ENCODE measurements at regions not wholly inside any gene's neighbourhood (a gene's known extent, or its start where the extent isn't known, plus 50 kb on each side); places are given as distances from the start of the nearest gene placed in this dataset.
A peak's percentile ranks its signal among the peaks of the same experiment; 100 is the strongest.
"Not testable (repeated sequence)": the region's sequence is repeated elsewhere in the genome, so short reads cannot be mapped to it uniquely, and the experiment has no call there.

GRCh38 chrX:121169099-121170035 lies 122.0 kb downstream of the GLUD2 start:
- no peak for DNase-seq (ENCODE audit: low read depth)

GRCh38 chrX:121172703-121173102 lies 125.3 kb downstream of the GLUD2 start:
- DNase-seq (ENCODE audit: low read depth): no peak

GRCh38 chrX:121179972-121180371 lies 132.6 kb downstream of the GLUD2 start:
- DNase-seq (ENCODE audit: low read depth): no peak

- DNase-seq (ENCODE audit: low read depth): no peak
Observed at GRCh38 chrX:121191779-121192178, 144.4 kb downstream of the GLUD2 start.

GRCh38 chrX:121195719-121196118 lies 148.3 kb downstream of the GLUD2 start:
- no peak for DNase-seq (ENCODE audit: low read depth)

- DNase-seq (ENCODE audit: low read depth): not testable (repeated sequence)
Observed at GRCh38 chrX:121196872-121197444, 149.5 kb downstream of the GLUD2 start.

- DNase-seq (ENCODE audit: low read depth): peak; percentile 4
Observed at GRCh38 chrX:121208563-121208962, 161.2 kb downstream of the GLUD2 start.

GRCh38 chrX:121216641-121217374 lies 169.4 kb downstream of the GLUD2 start:
- no peak for DNase-seq (ENCODE audit: low read depth)

GRCh38 chrX:121221322-121221977 lies 174.0 kb downstream of the GLUD2 start:
- DNase-seq (ENCODE audit: low read depth): no peak

GRCh38 chrX:121227888-121228287 lies 180.5 kb downstream of the GLUD2 start:
- DNase-seq (ENCODE audit: low read depth): no peak

GRCh38 chrX:121231566-121232358 lies 184.4 kb downstream of the GLUD2 start:
- DNase-seq (ENCODE audit: low read depth): no peak

- no peak for DNase-seq (ENCODE audit: low read depth)
Observed at GRCh38 chrX:121236040-121236439, 188.6 kb downstream of the GLUD2 start.

GRCh38 chrX:121238093-121238492 lies 190.7 kb downstream of the GLUD2 start:
- no peak for DNase-seq (ENCODE audit: low read depth)

GRCh38 chrX:121244511-121244910 lies 197.1 kb downstream of the GLUD2 start:
- no peak for DNase-seq (ENCODE audit: low read depth)

- no peak for DNase-seq (ENCODE audit: low read depth)
Observed at GRCh38 chrX:121245763-121246162, 198.4 kb downstream of the GLUD2 start.

GRCh38 chrX:121254336-121254735 lies 206.9 kb downstream of the GLUD2 start:
- no peak for DNase-seq (ENCODE audit: low read depth)

GRCh38 chrX:121256647-121257046 lies 209.2 kb downstream of the GLUD2 start:
- peak; percentile 24 for DNase-seq (ENCODE audit: low read depth)

- no peak for DNase-seq (ENCODE audit: low read depth)
Observed at GRCh38 chrX:121258545-121258944, 211.1 kb downstream of the GLUD2 start.

- DNase-seq (ENCODE audit: low read depth): no peak
Observed at GRCh38 chrX:121259170-121259569, 211.8 kb downstream of the GLUD2 start.

- DNase-seq (ENCODE audit: low read depth): no peak
Observed at GRCh38 chrX:121260596-121261240, 213.3 kb downstream of the GLUD2 start.

- no peak for DNase-seq (ENCODE audit: low read depth)
Observed at GRCh38 chrX:121283921-121284320, 236.5 kb downstream of the GLUD2 start.
